HG03066 (cell line): ENCODE measurements at regions not wholly inside any gene's neighbourhood (a gene's known extent, or its start where the extent isn't known, plus 50 kb on each side); places are given as distances from the start of the nearest gene placed in this dataset.

ENCODE experiments used
- ATAC-seq: cut with Tn5 transposase; IDR thresholded peaks from one replicate; pipeline ENCODE4 v1.9.1; 2021; ENCODE audit warnings: low read depth; ENCODE audit not compliant: unreplicated experiment

DNA sequence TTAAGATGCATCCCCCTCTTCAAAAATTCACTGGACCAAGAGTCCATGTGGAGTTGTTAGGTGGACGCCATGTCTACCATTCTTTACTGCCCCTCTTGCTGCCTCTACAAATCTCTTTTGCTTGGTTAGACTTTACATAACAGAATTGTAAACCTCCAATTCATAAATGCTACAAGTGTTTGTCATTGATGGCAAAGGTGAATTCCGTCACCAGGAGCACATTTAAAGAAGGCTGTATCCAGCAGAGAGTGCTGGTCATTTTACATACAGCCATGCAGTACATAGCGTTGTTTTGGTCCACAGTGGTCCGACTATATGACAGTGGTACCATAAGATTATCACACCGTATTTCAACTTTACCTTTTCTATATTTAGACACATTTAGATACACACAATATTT is 274.5 kb downstream of the MYCN start:
- ATAC-seq, result no peak

GRCh38 chr2:16214391-16214790 is 274.0 kb downstream of the MYCN start:
- no peak for ATAC-seq

DNA sequence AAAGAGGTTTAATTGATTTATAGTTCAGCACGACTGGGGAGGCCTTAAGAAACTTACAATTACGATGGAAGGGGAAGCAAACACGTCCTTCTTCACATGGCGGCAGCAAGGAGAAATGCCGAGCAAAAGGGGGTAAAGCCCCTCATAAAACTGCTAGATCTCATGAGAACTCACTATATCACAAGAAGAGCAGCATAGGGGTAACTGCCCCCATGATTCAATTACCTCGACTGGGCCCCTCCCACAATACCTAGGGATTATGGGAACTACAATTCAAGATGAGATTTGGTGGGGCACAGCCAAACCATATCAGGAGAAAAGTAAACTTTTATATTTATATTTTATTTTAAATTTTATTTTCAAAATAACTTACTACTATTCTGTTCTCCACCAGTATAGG is 272.0 kb downstream of the MYCN start:
- no peak for ATAC-seq

GRCh38 chr2:16211341-16211740 is 271.0 kb downstream of the MYCN start:
- no peak for ATAC-seq

- ATAC-seq, result no peak
Observed at GRCh38 chr2:16210841-16211240, 270.5 kb downstream of the MYCN start.

DNA sequence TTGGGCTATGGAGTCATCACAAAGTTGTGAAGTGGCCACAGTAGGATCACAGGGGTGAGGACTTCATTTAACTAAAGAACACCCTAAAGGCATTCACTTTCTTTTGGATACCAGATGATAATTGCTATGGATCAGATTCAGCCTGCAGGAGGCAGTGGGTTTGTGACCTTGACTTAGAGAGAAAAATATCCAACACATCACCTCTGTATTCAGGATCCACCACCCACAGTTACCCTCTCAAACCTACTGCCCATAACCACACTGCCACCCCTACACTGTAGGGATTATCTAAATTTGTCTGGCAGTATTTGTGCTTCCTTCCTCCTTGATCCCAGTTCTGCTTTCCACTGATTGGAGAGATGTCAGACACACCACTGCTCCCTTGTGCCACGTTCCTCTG is 269.4 kb downstream of the MYCN start:
- no peak for ATAC-seq

GRCh38 chr2:16208921-16209320 is 268.6 kb downstream of the MYCN start:
- no peak for ATAC-seq

- ATAC-seq, result no peak
Observed at GRCh38 chr2:16208241-16208797, 268.0 kb downstream of the MYCN start.

- ATAC-seq, result no peak
Observed at GRCh38 chr2:16207611-16208010, 267.3 kb downstream of the MYCN start.

- no peak for ATAC-seq
Observed at GRCh38 chr2:16207151-16207550, 266.8 kb downstream of the MYCN start.

DNA sequence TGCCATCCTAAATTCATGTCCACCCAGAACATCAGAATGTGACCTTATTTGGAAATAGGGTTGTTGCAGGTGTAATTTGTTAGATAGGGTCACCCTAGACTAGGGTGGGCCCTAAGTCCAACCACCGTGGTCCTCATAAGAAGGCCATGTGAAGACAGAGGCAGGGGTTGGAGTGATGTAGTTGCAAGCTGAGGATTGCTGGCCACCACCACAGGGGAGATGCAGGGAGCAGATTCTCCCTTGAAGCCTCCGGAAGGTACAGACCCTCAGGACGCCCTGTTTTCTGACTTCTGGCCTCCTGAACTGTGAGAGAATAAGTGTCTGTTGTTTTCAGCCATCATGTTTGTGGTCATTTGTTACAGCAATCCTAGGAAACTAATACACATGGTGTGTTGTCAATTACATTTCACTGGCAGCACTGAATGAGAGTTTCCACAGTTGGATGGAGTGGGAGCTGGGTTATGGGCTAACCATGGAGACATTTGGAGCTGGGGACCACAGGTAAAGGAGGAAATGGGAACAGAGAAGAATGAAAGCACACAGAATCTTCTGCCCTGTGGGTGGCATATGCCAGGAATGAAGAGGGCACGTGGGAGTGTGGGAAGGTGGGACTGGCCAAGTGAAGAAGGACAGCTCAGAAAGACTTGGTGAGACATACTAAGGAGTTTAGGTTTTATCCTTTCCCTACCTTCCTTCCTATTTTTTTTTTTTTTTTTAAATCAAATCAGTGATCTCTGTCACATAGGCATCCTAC is 266.0 kb downstream of the MYCN start:
- no peak for ATAC-seq

DNA sequence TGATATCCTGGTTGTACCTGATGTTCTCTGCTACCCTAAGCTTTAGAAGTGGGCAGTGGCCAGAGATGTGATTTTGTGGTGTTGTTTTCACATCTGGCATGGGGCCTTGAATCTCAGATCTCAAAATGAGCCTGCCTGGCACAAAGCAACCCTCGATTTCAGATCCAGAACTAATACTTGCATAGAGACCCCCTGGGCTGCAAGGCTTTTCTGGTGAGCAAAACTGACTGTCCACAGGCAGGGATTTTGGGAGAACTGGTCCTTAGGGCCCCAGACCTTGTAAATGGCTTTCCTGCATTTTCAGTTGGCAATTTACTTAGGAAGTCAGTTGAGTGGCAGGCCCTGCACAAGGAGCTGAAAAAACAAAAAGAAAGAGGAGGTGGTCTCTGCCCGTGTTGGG is 265.3 kb downstream of the MYCN start:
- ATAC-seq, result no peak

DNA sequence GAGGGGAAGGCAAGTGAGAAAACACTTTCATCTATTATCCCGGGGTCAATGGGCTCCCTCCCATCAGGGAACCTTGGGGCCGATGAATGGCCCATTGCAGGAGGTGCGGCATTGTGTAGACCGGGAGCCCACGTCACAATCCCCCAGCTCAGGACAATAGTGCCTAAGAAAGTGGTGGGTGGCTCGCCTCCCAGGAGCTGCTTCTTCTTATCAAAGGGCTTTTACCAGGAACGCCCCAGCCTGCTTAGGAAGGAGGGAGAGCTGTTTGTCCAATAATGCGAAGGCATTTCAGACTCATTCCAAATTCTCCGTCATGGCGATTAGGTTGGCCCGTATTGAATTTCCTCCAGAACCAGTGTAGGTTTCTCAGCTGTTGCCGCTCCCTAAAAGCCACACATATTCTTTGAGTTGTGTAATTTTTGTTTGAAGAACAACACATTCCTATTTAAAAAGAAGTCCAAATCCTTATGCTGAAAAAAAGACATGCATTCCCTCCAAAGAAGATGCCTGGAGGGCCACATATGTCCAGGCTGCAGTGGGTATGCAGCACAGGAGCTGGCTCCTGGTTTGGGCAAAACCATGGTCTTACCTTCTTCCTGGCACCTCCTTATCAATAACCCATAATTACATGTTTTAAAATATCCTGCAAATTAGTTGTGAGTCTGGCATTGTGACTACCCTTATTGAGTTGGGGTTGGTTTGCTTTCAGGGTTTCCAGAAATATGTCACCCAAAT is 264.7 kb downstream of the MYCN start:
- ATAC-seq, result no peak

GRCh38 chr2:16204251-16204650 is 263.9 kb downstream of the MYCN start:
- ATAC-seq, result no peak

DNA sequence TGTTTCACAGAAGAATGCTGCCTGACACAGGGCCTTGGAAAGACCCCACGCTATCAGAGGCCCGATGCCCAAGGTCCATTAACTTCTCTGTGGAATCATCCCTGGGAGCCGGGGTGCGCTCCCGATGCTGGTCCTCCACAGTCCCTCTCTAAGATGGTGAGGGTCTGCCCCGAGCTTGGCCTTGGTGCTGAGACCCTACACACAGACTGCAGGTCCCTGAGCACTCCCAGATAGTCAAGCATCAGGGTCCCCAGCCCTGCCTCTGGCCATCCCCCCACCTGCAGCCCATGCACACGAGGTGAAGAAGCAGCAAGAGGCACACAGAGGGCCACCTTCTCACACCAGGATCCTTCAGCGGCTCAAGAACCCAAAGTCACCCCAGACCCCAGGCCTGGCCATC is 263.3 kb downstream of the MYCN start:
- no peak for ATAC-seq

DNA sequence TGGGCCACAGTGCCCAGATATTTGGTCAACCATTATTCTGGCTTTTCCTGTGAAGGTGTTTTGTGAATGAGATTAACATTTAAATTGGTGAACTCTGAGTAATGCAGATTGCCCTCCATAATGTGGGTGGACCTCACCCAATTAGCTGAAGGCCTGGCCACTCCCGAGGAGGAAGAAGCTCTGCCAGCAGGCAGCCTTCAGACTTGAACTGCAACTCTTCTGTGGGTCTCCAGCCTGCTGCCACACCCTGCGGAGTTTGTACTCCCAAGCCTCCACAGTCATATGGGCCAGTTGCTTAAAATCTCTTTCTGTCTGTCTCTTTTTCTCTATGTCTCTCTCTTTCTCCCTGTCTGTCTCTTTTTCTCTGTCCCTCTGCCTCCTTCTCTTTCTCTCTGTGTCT is 262.7 kb downstream of the MYCN start:
- no peak for ATAC-seq

DNA sequence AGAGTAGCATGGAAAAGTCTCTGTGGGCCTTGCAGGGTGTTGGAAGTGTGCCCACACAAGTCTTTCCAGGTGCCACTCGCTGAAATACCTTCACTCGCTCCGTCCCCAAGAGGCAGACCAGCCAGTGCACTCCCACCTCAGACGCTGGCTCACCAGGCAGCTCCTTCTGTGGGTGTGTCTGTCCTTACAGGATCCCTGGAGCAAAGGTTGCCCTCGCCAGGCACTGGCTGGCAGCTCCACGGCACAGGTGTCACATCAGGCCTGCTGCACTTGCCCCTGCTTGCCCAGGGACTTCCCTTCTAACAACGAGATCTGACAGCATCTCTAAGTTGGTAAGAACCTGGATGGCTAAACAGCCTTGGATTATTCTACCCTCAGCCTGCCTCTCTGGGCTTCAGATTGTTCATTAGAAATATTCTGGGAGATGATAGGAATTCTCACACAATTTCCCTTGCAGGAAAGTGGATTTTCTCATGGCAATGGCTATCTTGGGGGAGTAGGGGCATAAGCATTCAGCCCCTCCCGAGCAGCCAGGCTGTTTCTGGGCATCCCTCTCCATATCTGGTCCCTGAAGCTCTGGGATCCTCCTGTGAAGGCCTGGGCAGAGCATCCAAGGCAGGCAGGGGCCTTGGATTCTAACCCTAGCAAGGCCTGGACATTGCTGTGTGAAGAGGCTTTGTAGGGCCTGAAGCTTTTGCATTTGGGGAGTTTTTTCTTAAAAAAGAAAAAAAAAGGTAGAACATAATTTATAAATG is 262.1 kb downstream of the MYCN start:
- no peak for ATAC-seq

DNA sequence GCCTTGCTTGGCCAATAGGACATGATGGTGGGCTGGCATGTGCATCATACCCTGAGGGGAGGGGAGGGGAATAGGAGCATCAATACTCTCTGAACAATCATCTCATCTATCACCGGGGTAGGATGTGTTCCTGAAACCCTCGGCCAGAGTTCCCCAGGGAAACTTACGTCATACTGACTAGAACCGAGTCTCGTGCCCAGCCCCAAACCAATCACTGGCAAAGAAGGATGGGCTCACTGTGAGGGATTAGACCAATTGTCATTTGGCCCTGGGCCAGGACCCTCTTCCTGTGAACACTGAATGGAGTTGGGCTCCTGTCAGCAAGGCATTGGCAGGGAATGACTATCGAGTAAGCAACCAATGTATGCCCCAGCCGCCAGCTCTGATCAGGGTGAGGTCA is 261.5 kb downstream of the MYCN start:
- no peak for ATAC-seq

GRCh38 chr2:16200554-16201193 is 260.3 kb downstream of the MYCN start:
- ATAC-seq, result no peak

GRCh38 chr2:16199882-16200553 is 259.7 kb downstream of the MYCN start:
- no peak for ATAC-seq
